Effector memory CD8-positive, alpha-beta T cell (primary cell): ENCODE measurements at regions not wholly inside any gene's neighbourhood (a gene's known extent, or its start where the extent isn't known, plus 50 kb on each side); places are given as distances from the start of the nearest gene placed in this dataset.
A peak's percentile ranks its signal among the peaks of the same experiment; 100 is the strongest.
"Not testable (repeated sequence)": the region's sequence is repeated elsewhere in the genome, so short reads cannot be mapped to it uniquely, and the experiment has no call there.

Experiments used
- ATAC-seq: fragments of 150-1000 bp; cut with Tn5 transposase; replicated peaks from 2 replicates; pipeline ENCODE4 v1.10.0; 2021; ENCODE audit warnings: mild to moderate bottlenecking, moderate library complexity
- DNase-seq, 3 experiments: peaks; one replicate each; pipeline ENCODE4 v3.0.0; 2021
- H3K27ac Mint-ChIP-seq, 2 donors: one replicate each; pipeline ENCODE4 v1.8.0; 2022; ENCODE audit warnings: mild to moderate bottlenecking in 2 of 2, mixed read lengths in 2 of 2, moderate library complexity in 2 of 2
- H3K27me3 Mint-ChIP-seq, 2 donors: one replicate each; pipeline ENCODE4 v1.8.0; 2022; ENCODE audit warnings: mixed read lengths in 2 of 2
- H3K36me3 Mint-ChIP-seq: one replicate; pipeline ENCODE4 v1.8.0; 2022; ENCODE audit warnings: mild to moderate bottlenecking, moderate library complexity, mixed read lengths; ENCODE audit not compliant: insufficient read depth
- H3K4me1 Mint-ChIP-seq, 2 donors: one replicate each; pipeline ENCODE4 v1.8.0; 2022; ENCODE audit warnings: low read depth in 2 of 2, mixed read lengths in 2 of 2
- H3K4me3 Mint-ChIP-seq, 2 donors: one replicate each; pipeline ENCODE4 v1.8.0; 2022; ENCODE audit warnings: mild to moderate bottlenecking in 2 of 2, mixed read lengths in 2 of 2, moderate library complexity in 2 of 2
- H3K9me3 Mint-ChIP-seq, 2 donors: one replicate each; pipeline ENCODE4 v1.8.0; 2022; ENCODE audit warnings: mixed read lengths in 2 of 2

GRCh38 chr3:195643245-195643644 is 59.5 kb upstream of the APOD start:
- DNase-seq, ATAC-seq, H3K27ac Mint-ChIP-seq, H3K9me3 Mint-ChIP-seq, H3K36me3 Mint-ChIP-seq, H3K4me3 Mint-ChIP-seq, H3K27me3 Mint-ChIP-seq: not testable (repeated sequence)
- H3K4me1 Mint-ChIP-seq = peaks cover 8 to 12% of the 10 kb centered on the region in 2 donors

GRCh38 chr3:195642311-195642710 is 58.6 kb upstream of the APOD start:
- H3K36me3 Mint-ChIP-seq, H3K9me3 Mint-ChIP-seq, H3K4me3 Mint-ChIP-seq, H3K27ac Mint-ChIP-seq, H3K27me3 Mint-ChIP-seq, DNase-seq, ATAC-seq: not testable (repeated sequence)
- peaks cover 8 to 11% of the 10 kb centered on the region in 2 donors for H3K4me1 Mint-ChIP-seq

- H3K27ac Mint-ChIP-seq, DNase-seq, H3K4me1 Mint-ChIP-seq, H3K4me3 Mint-ChIP-seq, ATAC-seq, H3K36me3 Mint-ChIP-seq, H3K27me3 Mint-ChIP-seq, H3K9me3 Mint-ChIP-seq: not testable (repeated sequence)
Observed at GRCh38 chr3:195638456-195638855, 54.7 kb upstream of the APOD start.

DNA sequence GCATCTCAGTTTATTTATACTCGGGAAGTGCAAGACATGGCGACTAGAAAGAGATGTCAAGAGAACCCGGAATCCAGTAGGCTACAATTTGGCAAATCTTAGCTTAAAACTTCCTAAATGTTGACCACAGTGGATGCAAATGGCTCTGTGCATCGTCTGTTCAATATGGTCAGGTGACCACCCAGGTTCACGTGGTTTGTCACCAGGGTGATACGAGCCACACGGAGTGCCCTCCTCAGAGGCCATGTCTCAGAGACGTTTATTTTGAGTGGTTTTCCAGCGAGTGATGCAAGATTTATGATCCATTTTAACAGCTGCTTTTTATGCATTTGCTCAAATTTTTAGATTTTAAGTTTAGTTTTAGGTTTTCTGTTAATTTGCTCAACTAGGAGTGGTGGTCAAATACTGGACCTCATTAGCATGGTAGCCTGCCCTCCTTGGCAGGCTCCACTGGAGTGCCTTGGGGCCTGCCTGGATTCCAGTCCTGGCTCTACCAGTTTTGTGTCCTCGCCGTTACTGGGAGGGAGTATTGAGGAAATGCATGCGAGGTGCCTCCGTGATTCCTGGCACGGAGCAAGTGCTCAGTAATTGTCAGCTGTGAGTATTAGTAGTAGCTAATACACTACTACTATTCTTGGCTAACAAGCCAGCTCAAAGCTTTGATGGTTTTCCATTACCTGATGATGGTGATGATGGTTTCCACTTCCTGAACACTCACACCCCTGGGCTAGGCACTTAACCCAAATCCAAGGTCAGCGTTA is 53.9 kb upstream of the APOD start:
- H3K4me3 Mint-ChIP-seq, DNase-seq, H3K4me1 Mint-ChIP-seq, H3K36me3 Mint-ChIP-seq, H3K9me3 Mint-ChIP-seq, ATAC-seq, H3K27me3 Mint-ChIP-seq: not testable (repeated sequence)
- peak overlapping the region in 1 of 2 donors; percentile 56 for H3K27ac Mint-ChIP-seq

GRCh38 chr3:195637011-195637410 is 53.3 kb upstream of the APOD start:
- not testable (repeated sequence) for H3K4me1 Mint-ChIP-seq, DNase-seq, H3K27me3 Mint-ChIP-seq, H3K9me3 Mint-ChIP-seq, ATAC-seq, H3K4me3 Mint-ChIP-seq, H3K36me3 Mint-ChIP-seq
- peak overlapping the region in 1 of 2 donors; percentile 56 for H3K27ac Mint-ChIP-seq

- not testable (repeated sequence) for H3K27ac Mint-ChIP-seq, H3K27me3 Mint-ChIP-seq, H3K9me3 Mint-ChIP-seq, ATAC-seq, DNase-seq, H3K36me3 Mint-ChIP-seq, H3K4me1 Mint-ChIP-seq
- H3K4me3 Mint-ChIP-seq = peak overlapping the region; percentile 34 to 61
Observed at GRCh38 chr3:195635898-195636685, 52.4 kb upstream of the APOD start.

DNA sequence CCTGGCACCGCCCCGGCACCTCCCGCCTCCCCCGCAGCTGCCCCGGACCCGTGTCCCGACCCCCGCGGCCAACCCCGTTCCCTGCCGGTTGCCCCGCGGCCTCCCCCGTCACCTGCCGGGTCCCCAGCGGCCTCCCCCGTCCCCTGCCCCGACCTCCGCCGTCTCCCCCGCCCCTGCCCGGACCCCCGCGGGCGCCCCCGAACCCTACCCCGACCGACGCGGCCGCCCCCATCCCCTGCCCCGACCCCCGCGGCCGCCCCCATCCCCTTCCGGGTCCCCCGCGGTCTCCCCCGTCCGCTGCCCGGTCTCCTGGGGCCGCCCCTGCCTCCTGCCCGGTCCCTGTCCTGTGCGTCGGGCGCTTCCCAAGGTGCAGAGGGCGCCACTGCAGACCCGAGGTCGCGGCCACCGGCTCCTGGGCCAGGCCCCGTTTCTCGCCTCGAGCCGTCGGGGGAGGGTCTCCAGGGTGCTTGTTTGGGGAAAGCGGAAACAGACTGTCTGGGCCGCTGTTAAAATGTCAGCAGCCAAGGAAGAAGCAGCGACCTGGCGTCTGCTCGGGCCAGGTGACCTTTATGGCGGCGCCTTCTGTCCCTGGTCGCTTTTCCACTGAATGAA is 51.6 kb upstream of the APOD start:
- ATAC-seq, H3K9me3 Mint-ChIP-seq, DNase-seq, H3K4me1 Mint-ChIP-seq, H3K27me3 Mint-ChIP-seq, H3K27ac Mint-ChIP-seq, H3K36me3 Mint-ChIP-seq: not testable (repeated sequence)
- H3K4me3 Mint-ChIP-seq = peak overlapping the region in 1 of 2 donors; percentile 61

DNA sequence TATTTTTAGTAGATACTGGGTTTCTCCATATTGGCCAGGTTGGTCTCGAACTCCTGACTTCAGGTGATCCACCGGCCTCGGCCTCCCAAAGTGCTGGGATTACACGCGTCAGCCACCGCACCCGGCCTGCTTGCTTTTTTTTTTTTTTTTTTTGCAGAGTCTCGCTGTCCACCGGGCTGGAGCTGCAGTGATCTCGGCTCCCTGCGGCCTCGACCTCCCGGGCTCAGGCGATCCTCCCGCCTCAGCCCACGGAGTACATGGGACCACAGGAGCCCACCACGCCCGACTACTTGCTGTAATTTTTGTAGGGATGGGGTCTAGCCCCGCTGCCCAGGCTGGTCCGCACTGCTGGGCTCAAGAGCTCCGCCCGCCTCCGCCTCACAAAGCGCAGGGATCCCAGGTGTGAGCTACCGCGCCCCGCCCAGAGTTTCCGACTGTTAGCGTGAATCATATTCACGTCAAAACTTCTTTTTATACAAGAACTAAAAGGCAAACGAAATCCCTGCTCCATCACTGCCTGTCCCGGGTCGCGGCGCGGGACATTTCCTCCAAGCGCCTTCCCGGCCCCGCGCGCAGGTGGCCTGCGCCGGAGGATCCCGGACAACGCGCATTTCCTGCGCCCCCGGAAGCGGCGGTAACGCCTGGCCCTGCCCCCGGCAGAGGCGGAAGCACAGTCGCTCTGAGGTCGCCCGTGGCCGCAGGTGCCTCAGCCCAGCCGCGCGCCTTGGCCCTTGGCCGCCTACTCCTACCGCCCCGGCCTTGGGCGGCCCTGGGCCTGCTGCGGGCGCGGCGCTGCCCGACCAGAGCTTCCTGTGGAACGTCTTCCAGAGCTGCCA is 50.9 kb upstream of the APOD start:
- not testable (repeated sequence) for H3K27ac Mint-ChIP-seq, H3K27me3 Mint-ChIP-seq, H3K9me3 Mint-ChIP-seq, H3K4me1 Mint-ChIP-seq, H3K36me3 Mint-ChIP-seq
- H3K4me3 Mint-ChIP-seq = peak overlapping the region; percentile 46 to 47
- peak in 1 of 3 experiments; percentile 49 for DNase-seq
- ATAC-seq = peak; percentile 94
